Keratinocyte (primary cell): ENCODE measurements at regions not wholly inside any gene's neighbourhood (a gene's known extent, or its start where the extent isn't known, plus 50 kb on each side); places are given as distances from the start of the nearest gene placed in this dataset.
"Not testable (repeated sequence)": the region's sequence is repeated elsewhere in the genome, so short reads cannot be mapped to it uniquely, and the experiment has no call there.

Experiments
- DNase-seq: peaks from one replicate; pipeline ENCODE4 v3.0.0-alpha.2; 2011; ENCODE audit warnings: low read depth, missing footprints, low spot score
- FAIRE-seq: peaks from 2 replicates; lab custom pipeline; 2011; peaks lifted over from hg19 to GRCh38; lab: Jason Lieb, UNC
- H2AFZ ChIP-seq: 2 replicates; pipeline ENCODE4 v1.6.0; 2012; ENCODE audit warnings: low read length, control low read depth, inconsistent platforms; ENCODE audit not compliant: control insufficient read depth
- H3K27ac ChIP-seq: 2 replicates; pipeline ENCODE4 v1.5.1; 2011; ENCODE audit warnings: low read length; ENCODE audit not compliant: control insufficient read depth, insufficient read depth
- H3K27me3 ChIP-seq: 3 replicates; pipeline ENCODE4 v1.6.0; 2011; ENCODE audit warnings: low read length; ENCODE audit not compliant: control insufficient read depth, insufficient read depth; ENCODE audit errors: extremely low read depth
- H3K36me3 ChIP-seq, 2 experiments: 2 replicates in 1 of 2; 3 replicates in 1 of 2; pipeline ENCODE4 v1.5.1; 2011; ENCODE audit warnings: low read length in 2 of 2, mild to moderate bottlenecking in 1 of 2; ENCODE audit not compliant: control insufficient read depth in 2 of 2, insufficient read depth in 2 of 2; ENCODE audit errors: extremely low read depth in 1 of 2
- H3K4me1 ChIP-seq: 3 replicates; pipeline ENCODE4 v1.5.1; 2011; ENCODE audit warnings: low read length; ENCODE audit not compliant: control insufficient read depth, insufficient read depth; ENCODE audit errors: extremely low read depth
- H3K4me2 ChIP-seq: 3 replicates; pipeline ENCODE4 v1.6.0; 2011; ENCODE audit warnings: low read depth, low read length; ENCODE audit not compliant: control insufficient read depth, insufficient read depth; ENCODE audit errors: extremely low read depth
- H3K4me3 ChIP-seq, 3 experiments: fragments of 200-600 bp in 1 of 3; sonication (generic) in 1 of 3; 2 replicates in 2 of 3; 3 replicates in 1 of 3; pipeline ENCODE4 v1.5.1; 2011 to 2016; ENCODE audit warnings: low read length in 3 of 3, mild to moderate bottlenecking in 3 of 3, control low read depth in 2 of 3, inconsistent platforms in 1 of 3, low read depth in 1 of 3, mixed read lengths in 1 of 3, mixed run types in 1 of 3, moderate library complexity in 1 of 3; ENCODE audit not compliant: control insufficient read depth in 2 of 3, insufficient read depth in 2 of 3; ENCODE audit errors: extremely low read depth in 1 of 3
- H3K79me2 ChIP-seq: 2 replicates; pipeline ENCODE4 v1.6.0; 2012; ENCODE audit warnings: low read length; ENCODE audit not compliant: control insufficient read depth, insufficient read depth
- H3K9ac ChIP-seq: 3 replicates; pipeline ENCODE4 v1.6.0; 2011; ENCODE audit warnings: low read length; ENCODE audit not compliant: control insufficient read depth, insufficient read depth; ENCODE audit errors: extremely low read depth
- H3K9me1 ChIP-seq: 3 replicates; pipeline ENCODE4 v1.6.0; 2011; ENCODE audit warnings: low read length; ENCODE audit not compliant: control insufficient read depth, insufficient read depth; ENCODE audit errors: extremely low read depth
- H3K9me3 ChIP-seq: 2 replicates; pipeline ENCODE4 v1.5.1; 2012; ENCODE audit warnings: low read depth, low read length; ENCODE audit not compliant: control insufficient read depth
- H4K20me1 ChIP-seq: 3 replicates; pipeline ENCODE4 v1.6.0; 2011; ENCODE audit warnings: low read length; ENCODE audit not compliant: control insufficient read depth, insufficient read depth; ENCODE audit errors: extremely low read depth
- CTCF ChIP-seq, 3 experiments: IDR thresholded peaks in 1 of 3; conservative IDR thresholded peaks in 1 of 3; optimal IDR thresholded peaks in 1 of 3; 2 replicates in 2 of 3; 3 replicates in 1 of 3; pipeline versions ENCODE3 to v1.5.1; 2011; ENCODE audit warnings: low read length in 3 of 3, mild to moderate bottlenecking in 3 of 3, moderate library complexity in 2 of 3, control low read depth in 1 of 3, inconsistent platforms in 1 of 3; ENCODE audit not compliant: insufficient read depth in 2 of 3; ENCODE audit errors: extremely low read depth in 1 of 3
- EZH2 ChIP-seq: IDR thresholded peaks from one replicate; pipeline ENCODE4 v1.6.1; 2012; ENCODE audit warnings: inconsistent platforms, mild to moderate bottlenecking, low read length, moderate library complexity
- dilution Hi-C: fragments of 300-500 bp; cut with MboI; formaldehyde crosslinking; loops from one replicate; pipeline ENCODE4 v1.7.0; 2020; ENCODE audit warnings: low sequenced_read_pairs; ENCODE audit not compliant: extremely low pct_ligation_motif_present

GRCh38 chr7:12930534-12930933 lies 243.1 kb downstream of the ARL4A start:
- Histone ChIP-seq H2AFZ (no peak overlapping the region), H3K9me1 (no peaks in the 10 kb centered on the region), H3K79me2 (no peaks in the 10 kb centered on the region), H3K27me3 (no peaks in the 10 kb centered on the region), H3K36me3 (no peaks in the 10 kb centered on the region), H3K9ac (no peak overlapping the region), H3K27ac (no peak overlapping the region), H3K4me2 (no peak overlapping the region), H3K9me3 (no peaks in the 10 kb centered on the region), H3K4me1 (no peaks in the 10 kb centered on the region), H4K20me1 (no peaks in the 10 kb centered on the region), H3K4me3 (no peak overlapping the region)
- FAIRE-seq (no peak), DNase-seq (no peak)
- dilution Hi-C loops: no loop called here
- TF ChIP-seq EZH2: no peak
- no peak for TF ChIP-seq CTCF (optimal IDR thresholded peaks at IDR 0.05 in 1 of 3, IDR thresholded peaks at IDR 0.05 in 1 of 3, conservative IDR thresholded peaks at IDR 0.05 in 1 of 3; ENCODE audit: extremely low read depth in 1 of 3, insufficient read depth in 2 of 3, low read length in 3 of 3)

- dilution Hi-C loops, H3K27me3 ChIP-seq, FAIRE-seq: not testable (repeated sequence)
Measured at GRCh38 chr7:12931465-12931864, 244.0 kb downstream of the ARL4A start.

GRCh38 chr7:12939694-12940093 lies 252.3 kb downstream of the ARL4A start:
- H3K9me3 ChIP-seq: no peaks in the 10 kb centered on the region
- H3K36me3 ChIP-seq: no peaks in the 10 kb centered on the region
- DNase-seq (no peak), FAIRE-seq (no peak)
- no peaks in the 10 kb centered on the region for H3K79me2 ChIP-seq
- H3K4me2 ChIP-seq: no peak overlapping the region
- TF ChIP-seq CTCF (optimal IDR thresholded peaks at IDR 0.05 in 1 of 3, IDR thresholded peaks at IDR 0.05 in 1 of 3, conservative IDR thresholded peaks at IDR 0.05 in 1 of 3; ENCODE audit: extremely low read depth in 1 of 3, insufficient read depth in 2 of 3, low read length in 3 of 3): no peak
- no peak for TF ChIP-seq EZH2
- no peak overlapping the region for H3K27ac ChIP-seq
- no peak overlapping the region for H2AFZ ChIP-seq
- dilution Hi-C loops: no loop called here
- peaks cover 29% of the 10 kb centered on the region for H3K4me1 ChIP-seq
- H4K20me1 ChIP-seq: no peaks in the 10 kb centered on the region
- no peaks in the 10 kb centered on the region for H3K27me3 ChIP-seq
- no peak overlapping the region for H3K9ac ChIP-seq
- no peaks in the 10 kb centered on the region for H3K9me1 ChIP-seq
- H3K4me3 ChIP-seq: no peak overlapping the region

More at GRCh38 chr7:12931465-12931864, 244.0 kb downstream of the ARL4A start:
- not testable (repeated sequence) for H3K9ac ChIP-seq, DNase-seq, H3K79me2 ChIP-seq, H3K36me3 ChIP-seq, H3K27ac ChIP-seq, H2AFZ ChIP-seq, H3K4me3 ChIP-seq, H3K4me2 ChIP-seq, H3K4me1 ChIP-seq, H3K9me3 ChIP-seq, H4K20me1 ChIP-seq, H3K9me1 ChIP-seq
